ENCODE measurements at regions not wholly inside any gene's neighbourhood (a gene's known extent, or its start where the extent isn't known, plus 50 kb on each side); places are given as distances from the start of the nearest gene placed in this dataset.
"Not testable (repeated sequence)": the region's sequence is repeated elsewhere in the genome, so short reads cannot be mapped to it uniquely, and the experiment has no call there.

DNA sequence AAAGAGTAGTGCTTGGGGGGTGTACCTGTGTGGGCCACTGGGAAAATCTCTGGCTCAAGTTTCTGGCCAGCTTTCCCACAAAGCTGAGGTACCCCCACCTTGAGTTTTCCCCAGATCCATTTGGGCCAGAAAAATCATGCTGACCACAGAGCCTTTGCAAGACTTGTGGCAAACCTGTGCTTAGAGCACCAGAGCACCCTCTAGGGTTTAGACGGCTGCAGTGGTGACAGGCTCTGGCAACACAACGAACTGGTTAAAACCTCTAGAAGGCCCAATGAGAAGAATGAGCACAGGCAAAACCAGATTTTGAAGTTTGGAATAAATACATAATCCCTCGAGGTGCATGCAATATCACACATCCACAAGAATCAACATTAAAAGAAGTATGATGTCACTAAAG lies 290.7 kb upstream of the FOLH1 start:
- DNase-seq (ENCODE audit: low read depth in 2 of 2): no peak

DNA sequence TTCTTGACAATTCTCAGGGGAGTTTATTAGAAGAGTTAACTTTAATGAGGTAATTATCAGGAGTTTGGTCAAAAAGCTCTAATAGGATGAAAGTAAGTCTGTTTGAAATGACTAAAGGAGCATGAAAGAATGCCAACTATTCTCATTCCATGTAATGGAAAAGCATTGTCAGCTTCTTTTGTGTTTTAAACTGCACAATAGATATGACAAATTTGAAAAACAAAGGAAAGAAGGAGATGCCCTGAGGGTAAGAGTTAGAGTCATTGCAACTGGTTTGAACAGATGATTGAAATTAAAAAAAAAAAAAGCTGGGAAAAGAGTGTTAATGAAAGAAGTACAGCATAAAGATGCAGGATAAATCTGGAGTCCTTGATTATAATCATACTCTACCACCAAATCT lies 296.8 kb upstream of the FOLH1 start:
- no peak for DNase-seq (ENCODE audit: low read depth in 2 of 2)

DNA sequence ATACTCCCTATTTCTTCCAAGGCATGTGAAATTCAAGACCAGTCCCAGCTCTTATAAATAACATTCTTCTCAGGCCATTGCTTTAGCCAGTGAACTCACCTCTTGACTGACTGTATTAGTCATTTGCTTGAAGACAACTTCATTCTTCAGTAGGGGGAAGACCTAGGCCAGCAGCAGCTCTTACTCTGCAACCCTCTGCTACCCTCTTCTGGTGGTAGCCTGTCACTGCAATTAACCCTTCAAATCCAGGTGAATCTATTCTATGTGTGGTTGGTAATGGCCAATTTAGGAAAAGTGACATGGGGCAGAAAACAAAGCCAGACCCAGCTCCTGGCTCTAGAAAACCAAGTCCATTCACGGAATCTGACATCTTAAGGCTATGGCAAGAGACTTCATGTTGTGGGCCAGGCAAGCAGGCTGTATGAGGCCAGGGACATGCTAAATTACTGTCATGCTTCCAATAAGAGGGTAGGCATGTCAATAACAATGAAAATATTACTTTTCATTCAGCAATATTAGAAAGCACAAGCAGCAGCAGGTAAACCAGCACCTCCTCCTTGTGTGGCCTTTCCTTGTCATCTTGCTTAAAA lies 317.9 kb upstream of the FOLH1 start:
- peak; percentile 3 to 65 for DNase-seq (ENCODE audit: low read depth in 2 of 2)

DNA sequence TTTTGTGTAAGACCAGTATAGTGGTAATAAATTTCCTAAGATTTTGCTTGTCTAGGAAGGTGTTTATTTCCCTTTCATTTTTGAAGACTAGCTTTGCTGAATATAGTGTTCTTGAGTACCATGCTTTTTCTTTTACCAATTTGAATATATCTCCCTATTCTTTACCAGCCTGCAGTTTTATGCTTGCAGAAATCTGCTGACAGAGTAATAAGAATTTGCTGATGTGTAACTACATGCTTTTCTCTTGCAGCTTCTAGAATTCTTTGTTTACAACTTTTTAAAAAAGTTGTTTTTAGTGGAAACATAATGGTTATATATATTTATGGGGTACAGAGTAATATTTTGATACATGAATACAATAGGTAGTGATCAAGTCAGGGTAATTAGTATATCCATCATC lies 324.8 kb upstream of the FOLH1 start:
- DNase-seq (ENCODE audit: low read depth in 2 of 2): no peak

DNA sequence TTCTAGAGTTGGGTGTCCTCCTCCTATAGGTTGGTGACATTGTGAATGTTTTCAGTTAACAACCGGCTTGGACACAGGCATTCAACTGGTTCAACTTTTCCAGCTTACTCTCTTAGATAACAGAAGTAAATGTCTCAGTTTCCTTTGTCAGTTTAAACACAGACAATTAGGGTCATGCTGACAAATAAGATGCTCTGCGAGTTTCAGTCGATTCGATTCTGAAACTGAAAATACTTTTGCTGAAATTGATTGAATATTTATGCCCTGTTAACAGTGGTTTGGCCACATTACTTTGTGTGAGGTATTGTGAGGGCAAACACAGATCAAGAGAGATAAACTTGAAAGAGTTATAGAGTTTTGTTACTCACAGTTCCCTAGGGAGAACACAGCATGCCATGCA lies 330.5 kb upstream of the FOLH1 start:
- not testable (repeated sequence) for DNase-seq (ENCODE audit: low read depth in 2 of 2)

DNA sequence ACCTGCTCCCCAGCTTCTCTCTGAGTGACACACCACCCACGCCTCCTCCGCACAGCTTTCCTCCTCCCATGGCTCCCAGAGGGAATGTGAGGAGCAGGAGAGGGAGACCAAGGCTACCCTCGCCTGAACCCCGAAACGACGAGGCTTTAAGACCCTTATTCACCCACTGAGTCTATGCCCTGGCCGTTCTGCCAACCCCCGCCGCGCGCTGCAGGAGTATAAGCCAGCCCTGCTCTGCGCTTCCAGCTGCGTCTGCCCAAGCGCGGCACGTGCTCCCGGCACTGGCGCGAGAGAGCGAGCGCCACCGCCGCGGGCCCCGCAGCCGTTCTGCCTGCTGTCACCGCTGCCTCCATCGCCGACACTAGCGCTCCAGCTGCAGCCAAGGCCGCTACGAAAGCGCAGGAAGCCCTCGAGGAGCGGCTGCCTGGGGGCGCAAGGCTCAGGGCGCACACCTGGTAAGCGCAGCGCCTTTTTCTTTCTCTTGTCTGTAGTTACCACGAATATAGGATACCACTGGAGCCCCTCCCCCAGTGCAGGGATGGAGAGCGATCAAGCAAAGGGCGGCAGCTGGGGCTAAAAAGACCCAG lies 350.0 kb upstream of the FOLH1 start:
- DNase-seq (ENCODE audit: low read depth in 2 of 2): not testable (repeated sequence)

DNA sequence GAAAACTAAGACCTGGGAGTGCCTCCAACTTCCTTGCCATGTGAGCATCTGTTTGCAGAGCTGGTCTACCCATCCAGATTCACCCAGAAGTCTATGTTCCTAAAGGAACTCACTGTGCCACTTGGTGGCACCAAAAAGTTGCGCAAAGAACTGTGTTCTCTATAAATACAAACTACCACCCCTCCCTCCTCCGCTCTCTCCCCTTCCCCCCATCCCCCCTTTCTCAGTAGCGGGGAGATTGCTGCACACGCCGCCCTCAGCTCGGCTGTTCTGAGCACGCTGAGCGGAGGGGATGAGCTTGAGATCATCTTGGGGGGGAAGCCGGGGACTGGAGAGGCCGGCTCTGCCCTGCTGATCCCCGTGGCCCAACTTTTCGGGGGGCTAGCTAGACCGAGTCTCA lies 352.2 kb upstream of the FOLH1 start:
- DNase-seq (ENCODE audit: low read depth in 2 of 2): not testable (repeated sequence)

DNA sequence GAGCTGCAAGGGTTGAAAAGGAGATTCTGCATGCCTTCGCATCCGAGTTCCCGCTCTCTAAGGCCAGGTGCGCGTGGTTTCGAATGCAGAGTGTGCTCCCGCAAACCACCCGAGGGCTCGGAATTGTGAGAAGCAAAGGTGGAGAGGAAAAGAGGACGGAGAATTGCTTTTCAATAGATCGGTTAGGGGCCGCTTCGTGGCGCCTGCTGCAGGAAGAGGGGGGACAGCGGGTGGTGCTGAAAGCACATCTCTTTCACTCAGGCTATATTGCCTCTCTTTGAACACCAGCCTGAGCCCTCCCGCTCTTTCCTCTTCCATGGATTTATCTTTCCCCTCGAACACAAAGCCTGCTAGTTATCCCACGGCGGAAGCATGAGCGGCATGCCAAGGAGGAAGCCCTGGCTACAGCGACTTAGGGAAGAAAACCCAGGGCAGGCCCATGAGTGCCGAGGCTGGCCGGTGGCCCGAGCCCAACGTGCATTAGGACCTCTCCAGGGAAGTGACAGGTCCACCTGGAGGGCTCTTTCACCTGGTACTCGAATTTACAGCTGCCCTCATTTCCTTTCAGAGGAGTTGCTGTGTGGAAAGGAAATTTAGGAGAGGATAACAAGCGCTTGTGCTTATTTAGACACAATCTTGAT lies 353.0 kb upstream of the FOLH1 start:
- DNase-seq (ENCODE audit: low read depth in 2 of 2): not testable (repeated sequence)

DNA sequence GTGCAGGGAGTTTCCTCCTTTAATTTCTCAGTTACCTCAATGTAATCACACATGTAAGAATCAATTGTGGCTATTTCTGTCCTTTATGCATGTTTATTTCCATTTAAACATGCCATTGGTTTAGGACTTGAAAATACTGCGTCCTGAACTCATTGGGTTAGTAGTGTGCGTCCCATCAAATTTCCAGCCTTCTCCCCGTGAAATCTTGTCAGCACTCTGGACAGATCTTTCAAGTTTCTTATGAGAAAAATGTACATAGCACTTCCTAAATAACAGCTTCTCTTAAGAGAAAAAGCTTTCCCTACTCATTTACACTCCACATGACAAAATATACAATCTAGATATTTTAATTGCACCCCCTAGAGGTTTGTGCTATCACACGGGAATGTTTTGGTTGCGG lies 353.9 kb upstream of the FOLH1 start:
- not testable (repeated sequence) for DNase-seq (ENCODE audit: low read depth in 2 of 2)

DNA sequence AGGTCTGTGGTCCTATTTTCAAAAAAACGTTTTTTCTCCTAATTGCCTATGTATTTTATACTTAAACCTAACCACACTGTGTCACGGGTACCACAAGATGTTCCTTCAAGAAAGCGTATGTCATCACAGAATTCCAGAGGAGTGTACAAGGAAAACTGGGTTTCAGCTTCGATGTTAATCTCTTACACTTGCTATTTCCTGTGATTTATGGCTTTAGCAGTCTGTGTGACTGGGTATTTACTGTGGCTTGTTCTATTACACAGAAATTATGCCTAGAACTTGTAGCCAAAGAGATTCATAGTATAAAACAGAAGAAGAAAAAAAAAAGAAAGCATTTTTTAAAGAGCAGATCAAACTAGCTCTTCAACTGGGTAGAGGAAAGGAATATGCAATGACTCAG lies 371.1 kb upstream of the FOLH1 start:
- DNase-seq (ENCODE audit: low read depth in 2 of 2): not testable (repeated sequence)

DNA sequence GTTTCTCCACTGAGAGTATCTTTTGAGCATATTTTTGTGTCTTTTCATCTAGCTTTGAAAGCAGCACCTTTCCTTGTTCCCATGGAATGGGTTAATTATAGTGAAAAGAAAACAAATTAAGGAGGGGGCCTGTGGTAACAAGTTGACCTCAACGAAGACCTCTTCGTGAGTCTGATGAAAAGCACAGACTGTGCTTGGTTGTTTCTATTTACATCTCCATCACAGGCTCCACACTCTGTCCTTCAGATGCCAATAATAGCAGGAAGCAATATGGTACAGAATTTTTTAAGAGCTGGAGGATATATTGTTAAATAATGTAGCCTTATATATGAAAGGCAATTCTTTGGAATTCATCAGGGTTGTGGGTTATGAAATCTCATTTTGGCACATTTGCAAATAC lies 366.7 kb upstream of the OR4C13 start:
- DNase-seq (ENCODE audit: low read depth in 2 of 2): not testable (repeated sequence)

DNA sequence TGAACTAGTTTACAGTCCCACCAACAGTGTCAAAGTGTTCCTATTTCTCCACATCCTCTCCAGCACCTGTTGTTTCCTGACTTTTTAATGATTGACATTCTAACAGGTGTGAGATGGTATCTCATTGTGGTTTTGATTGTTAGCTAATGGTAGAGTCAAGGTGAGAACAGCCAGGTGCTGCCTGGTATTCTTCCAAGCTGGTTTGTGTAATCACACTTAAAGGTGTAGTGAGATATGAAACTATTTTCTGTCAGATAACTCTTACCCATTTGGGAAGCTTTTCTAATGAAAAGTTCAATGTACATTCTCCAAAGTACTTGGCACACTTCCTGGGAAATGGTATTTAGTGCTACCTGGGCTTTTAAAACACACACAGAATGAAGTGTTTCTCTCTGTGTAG lies 343.3 kb upstream of the OR4C13 start:
- not testable (repeated sequence) for DNase-seq (ENCODE audit: low read depth in 2 of 2)

DNA sequence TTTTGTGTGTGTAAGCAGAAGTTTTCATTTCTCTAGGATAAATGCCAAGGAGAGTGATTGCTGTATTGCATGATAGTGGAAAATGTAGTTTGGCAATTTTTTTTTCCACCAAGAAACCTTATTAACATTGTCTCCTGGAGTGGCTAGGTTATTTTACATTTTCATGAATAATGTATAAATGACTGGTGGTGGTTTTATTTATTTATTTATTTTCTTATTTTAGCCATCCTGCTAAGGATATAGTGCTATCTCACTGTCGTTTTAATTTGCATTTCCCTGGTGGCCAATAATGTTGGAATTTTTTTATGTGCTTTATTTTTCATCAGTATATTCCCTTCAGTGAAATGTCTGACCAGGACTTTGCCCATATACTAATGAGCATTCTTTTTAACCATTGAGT lies 328.3 kb upstream of the OR4C13 start:
- not testable (repeated sequence) for DNase-seq (ENCODE audit: low read depth in 2 of 2)

DNA sequence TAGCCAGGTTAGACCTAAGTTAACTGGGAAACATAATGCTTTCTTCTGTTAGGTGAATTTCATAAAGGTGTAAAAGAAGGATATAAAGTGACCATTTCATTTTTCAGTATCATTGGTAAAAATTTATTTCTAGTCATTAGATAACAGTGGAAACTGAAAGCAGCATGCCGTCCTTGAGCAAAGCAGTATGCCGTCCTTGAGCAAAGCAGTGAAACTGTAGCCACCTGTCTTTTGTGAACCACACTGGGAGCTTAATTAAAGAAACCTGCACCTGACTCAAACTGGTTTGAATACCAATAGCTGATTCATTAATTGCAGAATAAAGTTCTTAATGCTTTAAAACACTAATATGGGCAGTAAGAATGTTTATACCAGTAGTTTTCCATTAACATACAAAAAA lies 281.5 kb upstream of the OR4C13 start:
- not testable (repeated sequence) for DNase-seq (ENCODE audit: low read depth in 2 of 2)

DNA sequence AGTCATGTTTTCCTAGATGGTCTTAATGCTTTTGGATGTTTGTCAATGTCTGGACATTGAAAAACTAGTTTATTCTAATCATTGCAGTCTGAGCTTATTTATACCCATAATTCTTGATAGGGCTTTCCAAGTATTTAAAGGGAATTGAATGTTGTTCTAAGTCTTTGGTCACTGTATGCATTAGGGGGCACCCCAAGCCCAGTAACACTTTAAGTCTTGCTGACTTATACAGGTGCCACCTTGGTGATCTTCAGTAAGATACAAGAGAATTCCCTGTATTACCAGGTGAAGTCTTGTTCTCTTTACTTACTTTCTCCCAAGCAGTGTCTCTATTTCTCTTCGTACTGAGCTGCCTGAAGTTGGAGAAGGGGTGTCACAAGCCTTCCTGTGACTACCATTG lies 250.1 kb upstream of the OR4C13 start:
- DNase-seq (ENCODE audit: low read depth in 2 of 2): not testable (repeated sequence)

DNA sequence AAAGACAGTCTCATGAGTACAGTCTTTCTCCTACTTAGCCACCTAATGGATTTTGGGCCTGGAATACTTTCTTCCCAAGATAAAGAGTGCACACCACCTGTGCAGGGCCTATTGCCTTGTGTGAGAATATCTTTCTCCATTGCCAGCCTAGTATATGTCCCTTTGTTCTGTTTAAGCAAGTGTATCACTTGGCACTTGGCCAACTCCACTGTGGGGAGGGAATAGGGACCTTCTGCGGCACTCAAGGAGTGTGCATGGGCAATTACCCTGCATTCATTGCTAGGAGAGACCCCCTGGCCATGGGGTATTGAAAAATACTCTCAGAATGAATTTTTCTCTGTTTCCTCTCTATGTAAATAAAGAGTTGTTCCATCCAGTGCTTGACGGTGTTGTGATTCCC lies 201.7 kb upstream of the OR4C13 start:
- DNase-seq (ENCODE audit: low read depth in 2 of 2): not testable (repeated sequence)

DNA sequence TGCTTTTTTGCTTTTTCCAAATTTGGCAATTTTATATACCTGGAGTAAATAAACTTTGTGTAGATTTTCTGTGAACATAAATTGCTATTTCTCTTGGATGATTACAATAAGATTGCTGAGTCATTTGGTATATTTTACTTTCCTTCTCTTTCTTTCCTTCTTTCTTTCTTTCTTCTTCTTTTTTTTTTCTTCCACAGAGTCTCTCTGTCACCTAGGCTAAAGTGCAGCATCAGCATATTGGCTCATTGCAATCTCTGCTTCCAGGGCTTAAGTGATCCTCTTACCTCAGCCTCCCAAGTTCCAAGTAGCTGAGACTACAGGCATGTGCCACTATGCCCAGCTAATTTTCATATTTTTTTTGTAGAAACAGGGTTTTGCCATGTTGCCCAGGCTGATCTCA lies 201.2 kb upstream of the OR4C13 start:
- DNase-seq (ENCODE audit: low read depth in 2 of 2): not testable (repeated sequence)

DNA sequence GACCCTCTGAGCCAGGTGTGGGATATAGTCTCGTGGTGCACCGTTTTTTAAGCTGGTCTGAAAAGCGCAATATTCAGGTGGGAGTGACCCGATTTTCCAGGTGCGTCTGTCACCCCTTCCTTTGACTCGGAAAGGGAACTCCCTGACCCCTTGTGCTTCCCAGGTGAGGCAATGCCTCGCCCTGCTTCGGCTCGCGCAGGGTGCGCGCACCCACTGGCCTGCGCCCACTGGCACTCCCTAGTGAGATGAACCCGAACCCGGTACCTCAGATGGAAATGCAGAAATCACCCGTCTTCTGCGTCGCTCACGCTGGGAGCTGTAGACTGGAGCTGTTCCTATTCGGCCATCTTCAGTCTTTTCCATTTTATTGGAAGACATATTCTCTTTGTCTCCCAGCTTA lies 171.4 kb upstream of the OR4C13 start:
- DNase-seq (ENCODE audit: low read depth in 2 of 2): not testable (repeated sequence)

DNA sequence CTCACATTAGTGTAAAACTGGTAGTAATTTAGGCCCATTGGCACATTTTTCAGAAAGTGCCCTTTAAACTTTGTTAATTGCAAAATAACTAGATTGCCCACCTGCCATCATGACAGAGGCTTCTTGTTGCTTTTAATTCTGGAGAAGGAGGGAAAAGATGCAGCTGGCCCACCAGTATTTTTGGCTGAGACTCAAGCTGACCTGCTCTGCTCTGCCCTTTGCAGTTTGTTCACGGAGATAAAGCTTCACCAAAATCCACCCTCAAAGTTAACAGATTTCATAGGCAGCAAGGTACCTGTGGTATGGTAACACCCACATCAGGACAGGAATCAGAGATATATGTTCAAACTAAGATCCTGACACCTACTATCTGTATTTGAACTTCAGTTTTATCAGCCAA lies 170.2 kb upstream of the OR4C13 start:
- DNase-seq (ENCODE audit: low read depth in 2 of 2): not testable (repeated sequence)

DNA sequence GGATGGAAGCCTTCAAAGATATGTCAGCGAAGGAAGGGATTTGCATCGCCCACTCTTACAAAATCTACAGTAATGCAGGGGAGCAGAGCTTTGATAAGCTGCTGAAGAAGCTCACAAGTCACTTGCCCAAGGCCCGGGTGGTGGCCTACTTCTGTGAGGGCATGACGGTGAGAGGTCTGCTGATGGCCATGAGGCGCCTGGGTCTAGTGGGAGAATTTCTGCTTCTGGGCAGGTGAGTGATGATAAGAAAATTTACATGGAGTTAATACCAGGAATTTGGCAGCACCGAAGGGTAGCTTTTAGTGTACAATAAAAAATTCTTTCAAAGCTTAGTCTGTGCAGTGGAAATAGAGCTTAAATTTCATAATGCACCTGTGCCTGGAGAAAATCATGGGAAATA lies 168.3 kb upstream of the OR4C13 start:
- DNase-seq (ENCODE audit: low read depth in 2 of 2): not testable (repeated sequence)

DNA sequence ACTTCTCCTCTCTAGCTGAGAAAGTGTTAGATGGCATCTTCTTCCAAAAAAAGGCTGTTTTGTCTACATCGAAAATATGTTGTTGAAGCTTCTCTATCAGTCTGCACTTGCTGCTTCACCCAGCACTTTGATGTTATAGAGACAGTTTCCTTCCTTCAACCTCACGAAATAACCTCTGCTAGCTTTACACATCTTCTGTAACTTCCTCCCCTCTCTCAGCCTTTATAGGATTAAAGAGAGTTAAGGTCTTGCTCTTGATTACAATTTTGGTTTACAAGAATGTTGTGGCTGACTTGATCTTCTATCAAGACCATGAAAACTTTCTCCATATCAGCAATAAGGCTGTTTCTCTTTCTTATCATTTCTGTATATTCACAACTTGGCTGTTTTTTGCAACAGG lies 162.4 kb upstream of the OR4C13 start:
- not testable (repeated sequence) for DNase-seq (ENCODE audit: low read depth in 2 of 2)

DNA sequence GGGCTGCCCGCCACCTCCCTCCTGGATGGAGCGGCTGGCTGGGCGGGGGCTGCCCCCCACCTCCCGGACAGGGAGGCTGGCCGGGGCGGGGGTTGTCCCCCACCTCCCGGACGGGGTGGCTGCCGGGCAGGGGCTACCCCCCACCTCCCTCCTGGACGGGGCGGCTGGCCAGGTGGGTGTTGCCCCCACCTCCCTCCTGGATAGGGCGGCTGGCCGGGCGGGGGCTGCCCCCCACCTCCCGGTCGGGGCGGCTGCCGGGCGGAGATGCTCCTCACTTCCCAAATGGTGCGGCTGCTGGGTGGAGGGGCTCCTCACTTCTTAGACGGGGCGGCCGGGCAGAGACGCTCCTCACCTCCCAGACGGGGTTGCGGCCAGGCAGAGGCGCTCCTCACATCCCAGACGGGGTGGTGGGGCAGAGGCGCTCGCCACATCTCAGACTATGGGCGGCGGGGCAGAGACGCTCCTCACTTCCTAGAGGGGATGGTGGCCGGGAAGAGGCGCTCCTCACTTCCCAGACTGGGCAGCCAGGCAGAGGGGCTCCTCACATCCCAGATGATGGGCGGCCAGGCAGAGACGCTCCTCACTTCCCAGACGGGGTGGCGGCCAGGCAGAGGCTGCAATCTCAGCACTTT lies 153.9 kb upstream of the OR4C13 start:
- DNase-seq (ENCODE audit: low read depth in 2 of 2): not testable (repeated sequence)
